ENCODE measurements at regions not wholly inside any gene's neighbourhood (a gene's known extent, or its start where the extent isn't known, plus 50 kb on each side); places are given as distances from the start of the nearest gene placed in this dataset.
A peak's percentile ranks its signal among the peaks of the same experiment; 100 is the strongest.

- H3K9me3 ChIP-seq: no peaks in the 10 kb centered on the region
- no peaks in the 10 kb centered on the region for H3K27me3 ChIP-seq
- no peak for TF ChIP-seq CTCF (IDR thresholded peaks at IDR 0.05; ENCODE audit: low read depth, low read length)
Observed at GRCh38 chrX:69089203-69089602, 76.0 kb downstream of the PJA1 start.

GRCh38 chrX:69088171-69088938, 76.9 kb downstream of the PJA1 start:
- Histone ChIP-seq H3K9me3 (no peaks in the 10 kb centered on the region), H3K4me3 (ENCODE audit: low read depth, low read length) (no peak overlapping the region), H3K36me3 (no peaks in the 10 kb centered on the region), H3K4me1 (no peaks in the 10 kb centered on the region), H3K27me3 (no peaks in the 10 kb centered on the region)
- DNase-seq: no peak
- TF ChIP-seq CTCF (IDR thresholded peaks at IDR 0.05; ENCODE audit: low read depth, low read length): no peak

More at GRCh38 chrX:69089203-69089602, 76.0 kb downstream of the PJA1 start:
- H3K4me1 ChIP-seq: no peaks in the 10 kb centered on the region
- no peaks in the 10 kb centered on the region for H3K36me3 ChIP-seq
- no peak for DNase-seq
- H3K4me3 ChIP-seq (ENCODE audit: low read depth, low read length): no peak overlapping the region

GRCh38 chrX:69085826-69086225, 79.4 kb downstream of the PJA1 start:
- Histone ChIP-seq H3K4me1 (peaks cover under 1% of the 10 kb centered on the region), H3K9me3 (no peaks in the 10 kb centered on the region), H3K27me3 (no peaks in the 10 kb centered on the region), H3K36me3 (no peaks in the 10 kb centered on the region), H3K4me3 (ENCODE audit: low read depth, low read length) (no peak overlapping the region)
- no peak for DNase-seq
- peak; percentile 23; the same call in 1 of the 2 replicates for TF ChIP-seq CTCF (IDR thresholded peaks at IDR 0.05; ENCODE audit: low read depth, low read length)

- peaks cover 4% of the 10 kb centered on the region for H3K4me1 ChIP-seq
- H3K27me3 ChIP-seq: no peaks in the 10 kb centered on the region
Observed at GRCh38 chrX:69085151-69085550, 80.1 kb downstream of the PJA1 start.

GRCh38 chrX:69083801-69084200, 81.5 kb downstream of the PJA1 start:
- peaks cover 4% of the 10 kb centered on the region for H3K4me1 ChIP-seq
- no peak for TF ChIP-seq CTCF (IDR thresholded peaks at IDR 0.05; ENCODE audit: low read depth, low read length)
- no peaks in the 10 kb centered on the region for H3K9me3 ChIP-seq

More at GRCh38 chrX:69085151-69085550, 80.1 kb downstream of the PJA1 start:
- TF ChIP-seq CTCF (IDR thresholded peaks at IDR 0.05; ENCODE audit: low read depth, low read length): no peak
- no peak for DNase-seq
- no peak overlapping the region for H3K4me3 ChIP-seq (ENCODE audit: low read depth, low read length)
- H3K36me3 ChIP-seq: no peaks in the 10 kb centered on the region
- no peaks in the 10 kb centered on the region for H3K9me3 ChIP-seq

GRCh38 chrX:69083361-69083760, 81.9 kb downstream of the PJA1 start:
- Histone ChIP-seq H3K27me3 (no peaks in the 10 kb centered on the region), H3K4me1 (peaks cover 4% of the 10 kb centered on the region), H3K9me3 (no peaks in the 10 kb centered on the region), H3K4me3 (ENCODE audit: low read depth, low read length) (no peak overlapping the region), H3K36me3 (no peaks in the 10 kb centered on the region)
- no peak for DNase-seq
- no peak for TF ChIP-seq CTCF (IDR thresholded peaks at IDR 0.05; ENCODE audit: low read depth, low read length)

More at GRCh38 chrX:69083801-69084200, 81.5 kb downstream of the PJA1 start:
- no peak for DNase-seq
- Histone ChIP-seq H3K36me3 (no peaks in the 10 kb centered on the region), H3K4me3 (ENCODE audit: low read depth, low read length) (no peak overlapping the region), H3K27me3 (no peaks in the 10 kb centered on the region)

Measured in BE2C (cell line).